Right atrium auricular region (tissue), 2 donors: ENCODE measurements at regions not wholly inside any gene's neighbourhood (a gene's known extent, or its start where the extent isn't known, plus 50 kb on each side); places are given as distances from the start of the nearest gene placed in this dataset.

Experiments
- DNase-seq: peaks from one replicate; pipeline ENCODE4 v3.0.0-alpha.2; 2019; ENCODE audit warnings: low spot score
- H3K27ac ChIP-seq, 2 donors: fragments of 200-600 bp; sonication (generic); 1 replicate in 1 of 2; 2 replicates in 1 of 2; pipeline ENCODE4 v1.5.1; 2016 to 2019
- H3K27me3 ChIP-seq, 2 donors: fragments of 200-600 bp; sonication (generic); one replicate each; pipeline versions ENCODE4 v1.5.1 to v1.6.0; 2017 to 2019
- H3K36me3 ChIP-seq: fragments of 200-600 bp; sonication (generic); one replicate; pipeline ENCODE4 v1.5.1; 2016
- H3K4me1 ChIP-seq, 2 donors: fragments of 200-600 bp; sonication (generic); one replicate each; pipeline versions ENCODE4 v1.5.1 to v1.6.0; 2017 to 2019
- H3K4me3 ChIP-seq, 2 donors: fragments of 200-600 bp; sonication (generic); 1 replicate in 1 of 2; 2 replicates in 1 of 2; pipeline ENCODE4 v1.5.1; 2017 to 2019; ENCODE audit warnings: mild to moderate bottlenecking in 1 of 2, moderate library complexity in 1 of 2
- H3K9me3 ChIP-seq, 2 donors: fragments of 200-600 bp; sonication (generic); one replicate each; pipeline ENCODE4 v1.5.1; 2019
- TF ChIP-seq, protein P1 (sequence below), 2 donors: fragments of 200-600 bp; sonication (generic); IDR thresholded peaks; one replicate each; pipeline ENCODE4 v1.5.1; 2019; ENCODE audit warnings: antibody characterized with exemption in 2 of 2

DNA sequence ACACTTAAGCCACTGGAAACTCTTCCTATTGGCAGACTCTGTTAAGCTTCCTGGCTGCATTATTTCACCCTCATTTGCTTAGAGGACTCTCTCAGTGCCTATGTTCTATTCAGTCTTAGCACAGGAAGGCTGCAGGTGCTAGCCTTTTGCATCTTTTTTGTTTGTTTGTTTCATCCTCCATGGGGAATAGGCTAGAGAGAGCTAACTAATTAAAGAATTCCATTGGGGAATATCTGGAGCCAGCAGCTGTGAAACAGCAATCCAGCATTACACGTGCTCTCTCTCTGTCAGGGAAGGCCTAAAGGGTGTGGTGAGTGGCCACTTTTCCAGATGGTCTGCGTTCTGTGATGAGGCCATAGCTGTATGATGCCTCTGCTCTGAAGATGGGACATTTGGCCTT, 633.6 kb downstream of the SPRY1 start:
- H3K4me3 ChIP-seq, result no peak overlapping the region
- H3K36me3 ChIP-seq, result no peaks in the 10 kb centered on the region
- peak overlapping the region; percentile 13 to 56 for H3K27ac ChIP-seq
- no peak for DNase-seq
- H3K9me3 ChIP-seq, result no peaks in the 10 kb centered on the region
- no peaks in the 10 kb centered on the region for H3K27me3 ChIP-seq
- TF ChIP-seq, protein P1, sequence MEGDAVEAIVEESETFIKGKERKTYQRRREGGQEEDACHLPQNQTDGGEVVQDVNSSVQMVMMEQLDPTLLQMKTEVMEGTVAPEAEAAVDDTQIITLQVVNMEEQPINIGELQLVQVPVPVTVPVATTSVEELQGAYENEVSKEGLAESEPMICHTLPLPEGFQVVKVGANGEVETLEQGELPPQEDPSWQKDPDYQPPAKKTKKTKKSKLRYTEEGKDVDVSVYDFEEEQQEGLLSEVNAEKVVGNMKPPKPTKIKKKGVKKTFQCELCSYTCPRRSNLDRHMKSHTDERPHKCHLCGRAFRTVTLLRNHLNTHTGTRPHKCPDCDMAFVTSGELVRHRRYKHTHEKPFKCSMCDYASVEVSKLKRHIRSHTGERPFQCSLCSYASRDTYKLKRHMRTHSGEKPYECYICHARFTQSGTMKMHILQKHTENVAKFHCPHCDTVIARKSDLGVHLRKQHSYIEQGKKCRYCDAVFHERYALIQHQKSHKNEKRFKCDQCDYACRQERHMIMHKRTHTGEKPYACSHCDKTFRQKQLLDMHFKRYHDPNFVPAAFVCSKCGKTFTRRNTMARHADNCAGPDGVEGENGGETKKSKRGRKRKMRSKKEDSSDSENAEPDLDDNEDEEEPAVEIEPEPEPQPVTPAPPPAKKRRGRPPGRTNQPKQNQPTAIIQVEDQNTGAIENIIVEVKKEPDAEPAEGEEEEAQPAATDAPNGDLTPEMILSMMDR (IDR thresholded peaks at IDR 0.05), result no peak
- H3K4me1 ChIP-seq, result peaks cover 0 to 20% of the 10 kb centered on the region in 2 donors

DNA sequence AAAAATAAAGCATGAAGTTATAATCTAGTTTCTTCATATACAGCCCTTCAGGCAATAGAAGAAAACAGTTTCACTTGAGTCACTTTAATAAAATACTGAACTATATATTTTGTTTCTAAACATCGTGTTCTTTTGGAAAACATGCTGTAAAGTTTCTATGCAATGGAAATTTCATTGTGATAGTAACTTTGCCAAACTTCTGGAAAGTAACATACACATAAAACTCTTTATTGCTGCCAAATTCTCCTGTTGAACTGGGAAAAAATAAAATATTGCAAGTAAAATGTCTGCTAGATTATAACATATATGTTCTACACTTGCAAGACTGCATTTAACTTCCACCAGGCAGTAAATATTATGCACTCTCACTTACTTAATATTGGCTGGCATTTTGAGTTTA, 635.4 kb downstream of the SPRY1 start:
- peaks cover 0 to 23% of the 10 kb centered on the region in 2 donors for H3K4me1 ChIP-seq
- DNase-seq, result no peak
- TF ChIP-seq, protein P1 (IDR thresholded peaks at IDR 0.05), result no peak
- no peaks in the 10 kb centered on the region for H3K36me3 ChIP-seq
- H3K27ac ChIP-seq, result peak overlapping the region in 1 of 2 donors; percentile 19
- no peak overlapping the region for H3K4me3 ChIP-seq
- no peaks in the 10 kb centered on the region for H3K27me3 ChIP-seq
- H3K9me3 ChIP-seq, result no peaks in the 10 kb centered on the region

DNA sequence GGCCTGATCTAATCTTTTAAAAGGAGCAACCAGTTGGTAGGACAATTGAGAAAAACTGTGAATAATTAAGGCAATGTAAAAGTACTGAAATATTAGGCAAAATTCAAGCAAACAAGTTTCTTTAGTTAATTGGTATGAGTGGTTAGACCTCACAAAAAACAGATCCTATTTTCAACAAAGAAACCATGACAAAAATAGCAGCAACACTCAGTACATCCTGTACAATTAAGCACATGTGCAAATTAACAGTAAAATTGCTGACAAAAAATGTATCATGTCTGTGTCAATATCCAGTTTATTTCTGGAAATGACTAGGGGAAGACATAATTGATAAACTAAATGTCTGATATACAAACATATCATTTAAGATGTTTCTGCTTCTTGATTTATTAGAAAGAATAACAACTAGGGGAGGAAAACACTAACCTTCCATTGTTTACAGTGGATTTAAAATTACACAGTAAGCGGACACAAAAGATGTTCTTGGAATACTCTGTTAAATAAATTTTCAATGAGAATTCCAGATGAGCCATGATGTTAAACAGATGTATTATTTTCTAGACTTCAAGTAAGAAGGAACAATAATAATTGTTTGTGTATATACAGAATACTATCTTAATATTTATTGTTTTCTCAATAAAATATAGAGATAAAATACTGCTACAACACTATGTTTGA, 638.9 kb downstream of the SPRY1 start:
- TF ChIP-seq, protein P1 (IDR thresholded peaks at IDR 0.05), result no peak
- Histone ChIP-seq H3K4me1 (peaks cover 0 to 7% of the 10 kb centered on the region in 2 donors), H3K36me3 (no peaks in the 10 kb centered on the region), H3K9me3 (no peaks in the 10 kb centered on the region), H3K27me3 (no peaks in the 10 kb centered on the region), H3K27ac (peak overlapping the region; percentile 6 to 54), H3K4me3 (no peak overlapping the region)
- DNase-seq, result no peak

DNA sequence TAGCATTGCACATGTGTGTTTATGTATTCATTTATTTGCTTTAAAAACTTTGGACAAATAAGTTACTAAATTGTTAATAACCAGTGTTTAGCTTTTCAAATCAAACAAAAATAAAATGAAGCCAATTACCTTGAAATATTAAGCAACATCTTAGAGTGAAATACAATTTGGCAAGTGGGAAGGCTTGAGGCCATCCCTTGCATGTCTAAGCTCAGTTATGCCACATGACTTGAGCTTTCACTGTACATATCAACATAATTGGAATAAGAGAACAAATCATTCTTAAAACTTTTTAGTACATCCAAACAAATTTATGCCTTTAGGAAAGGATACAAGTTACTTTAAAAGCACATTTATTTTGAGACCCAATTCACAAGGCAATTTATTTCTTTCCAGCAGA, 640.6 kb downstream of the SPRY1 start:
- Histone ChIP-seq H3K9me3 (no peaks in the 10 kb centered on the region), H3K27me3 (no peaks in the 10 kb centered on the region), H3K4me1 (peaks cover 0 to 6% of the 10 kb centered on the region in 2 donors), H3K36me3 (no peaks in the 10 kb centered on the region), H3K4me3 (no peak overlapping the region), H3K27ac (no peak overlapping the region)
- DNase-seq, result no peak
- TF ChIP-seq, protein P1 (IDR thresholded peaks at IDR 0.05), result no peak

DNA sequence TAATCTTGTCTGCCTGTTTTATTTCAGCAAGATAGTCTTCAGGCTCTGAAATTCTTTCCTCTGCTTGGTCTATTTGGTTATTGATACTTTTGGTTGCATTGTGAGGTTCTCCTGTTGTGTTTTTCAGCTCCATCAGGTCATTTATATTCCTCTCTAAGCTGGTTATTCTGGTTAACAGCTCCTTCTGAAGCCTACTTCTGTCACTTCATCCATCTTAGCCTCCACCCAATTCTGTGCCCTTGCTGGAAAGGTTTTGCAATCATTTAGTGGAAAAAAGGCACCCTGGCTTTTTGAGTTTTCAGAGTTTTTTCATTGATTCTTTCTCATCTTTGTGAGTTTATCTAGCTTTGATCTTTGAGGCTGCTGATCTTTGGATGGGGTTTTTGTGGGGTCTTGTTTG, 647.7 kb downstream of the SPRY1 start:
- Histone ChIP-seq H3K27me3 (no peaks in the 10 kb centered on the region), H3K4me3 (no peak overlapping the region), H3K9me3 (no peaks in the 10 kb centered on the region), H3K36me3 (no peaks in the 10 kb centered on the region), H3K27ac (no peak overlapping the region), H3K4me1 (no peaks in the 10 kb centered on the region)
- TF ChIP-seq, protein P1 (IDR thresholded peaks at IDR 0.05), result no peak
- no peak for DNase-seq

DNA sequence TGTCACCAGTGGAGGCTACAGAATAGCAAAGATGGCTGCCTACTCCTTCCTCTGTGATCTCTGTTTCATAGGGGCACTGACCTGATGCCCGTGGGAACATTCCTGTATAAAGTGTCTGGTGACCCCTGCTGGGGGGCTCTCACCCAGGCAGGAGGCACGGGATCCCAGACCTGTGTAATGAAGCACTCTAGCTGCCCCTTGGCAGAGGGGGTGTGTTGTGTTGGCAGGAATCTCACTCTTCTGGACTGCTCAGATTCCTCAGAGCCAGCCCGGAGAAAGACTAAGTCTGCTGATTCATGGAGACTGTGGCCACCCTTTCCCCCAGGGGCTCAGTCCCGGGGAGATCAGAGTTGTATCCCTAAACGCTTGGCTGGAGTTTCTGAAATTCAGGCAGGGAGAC, 648.3 kb downstream of the SPRY1 start:
- no peaks in the 10 kb centered on the region for H3K4me1 ChIP-seq
- H3K9me3 ChIP-seq, result no peaks in the 10 kb centered on the region
- no peaks in the 10 kb centered on the region for H3K36me3 ChIP-seq
- no peak for DNase-seq
- H3K27ac ChIP-seq, result no peak overlapping the region
- no peak overlapping the region for H3K4me3 ChIP-seq
- TF ChIP-seq, protein P1 (IDR thresholded peaks at IDR 0.05), result no peak
- no peaks in the 10 kb centered on the region for H3K27me3 ChIP-seq
